Lower leg skin (tissue), 3 donors: ENCODE measurements at regions not wholly inside any gene's neighbourhood (a gene's known extent, or its start where the extent isn't known, plus 50 kb on each side); places are given as distances from the start of the nearest gene placed in this dataset.

Experiments used
- POLR2A ChIP-seq, 2 donors: fragments of 450-650 bp; IDR thresholded peaks; one replicate each; pipeline ENCODE4 v1.6.1; 2016 to 2017; ENCODE audit warnings: antibody characterized with exemption in 2 of 2, mild to moderate bottlenecking in 1 of 2, moderate library complexity in 1 of 2
- TF ChIP-seq, protein P1 (sequence below), 3 donors: fragments of 450-650 bp; IDR thresholded peaks; one replicate each; pipeline ENCODE4 v1.5.1; 2016; ENCODE audit warnings: antibody characterized with exemption in 3 of 3, mild to moderate bottlenecking in 3 of 3, moderate library complexity in 2 of 3

GRCh38 chr16:48969611-48970010 lies 312.0 kb downstream of the CBLN1 start:
- TF ChIP-seq, protein P1, sequence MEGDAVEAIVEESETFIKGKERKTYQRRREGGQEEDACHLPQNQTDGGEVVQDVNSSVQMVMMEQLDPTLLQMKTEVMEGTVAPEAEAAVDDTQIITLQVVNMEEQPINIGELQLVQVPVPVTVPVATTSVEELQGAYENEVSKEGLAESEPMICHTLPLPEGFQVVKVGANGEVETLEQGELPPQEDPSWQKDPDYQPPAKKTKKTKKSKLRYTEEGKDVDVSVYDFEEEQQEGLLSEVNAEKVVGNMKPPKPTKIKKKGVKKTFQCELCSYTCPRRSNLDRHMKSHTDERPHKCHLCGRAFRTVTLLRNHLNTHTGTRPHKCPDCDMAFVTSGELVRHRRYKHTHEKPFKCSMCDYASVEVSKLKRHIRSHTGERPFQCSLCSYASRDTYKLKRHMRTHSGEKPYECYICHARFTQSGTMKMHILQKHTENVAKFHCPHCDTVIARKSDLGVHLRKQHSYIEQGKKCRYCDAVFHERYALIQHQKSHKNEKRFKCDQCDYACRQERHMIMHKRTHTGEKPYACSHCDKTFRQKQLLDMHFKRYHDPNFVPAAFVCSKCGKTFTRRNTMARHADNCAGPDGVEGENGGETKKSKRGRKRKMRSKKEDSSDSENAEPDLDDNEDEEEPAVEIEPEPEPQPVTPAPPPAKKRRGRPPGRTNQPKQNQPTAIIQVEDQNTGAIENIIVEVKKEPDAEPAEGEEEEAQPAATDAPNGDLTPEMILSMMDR (IDR thresholded peaks at IDR 0.05) = no peak
- TF ChIP-seq POLR2A (IDR thresholded peaks at IDR 0.05) = no peak
